Left ventricle myocardium inferior (tissue), 1 donor: ENCODE measurements at regions not wholly inside any gene's neighbourhood (a gene's known extent, or its start where the extent isn't known, plus 50 kb on each side); places are given as distances from the start of the nearest gene placed in this dataset.
A peak's percentile ranks its signal among the peaks of the same experiment; 100 is the strongest.
"Not testable (repeated sequence)": the region's sequence is repeated elsewhere in the genome, so short reads cannot be mapped to it uniquely, and the experiment has no call there.

Experiments used
- DNase-seq: peaks from one replicate; pipeline ENCODE4 v3.0.0-alpha.2; 2020
- H3K27ac ChIP-seq: fragments of 200-600 bp; replicated peaks from 2 replicates; pipeline ENCODE4 v1.8.0; 2021
- H3K27me3 ChIP-seq: fragments of 200-600 bp; 2 replicates; pipeline ENCODE4 v1.8.0; 2021; ENCODE audit warnings: low read depth
- H3K36me3 ChIP-seq: fragments of 200-600 bp; 2 replicates; pipeline ENCODE4 v1.8.0; 2021
- H3K4me1 ChIP-seq: fragments of 200-600 bp; 2 replicates; pipeline ENCODE4 v1.8.0; 2021
- H3K4me3 ChIP-seq: fragments of 200-600 bp; 2 replicates; pipeline ENCODE4 v1.8.0; 2021; ENCODE audit warnings: mild to moderate bottlenecking, moderate library complexity
- H3K9me3 ChIP-seq: fragments of 200-600 bp; replicated peaks from 2 replicates; pipeline ENCODE4 v1.8.0; 2021
- intact Hi-C: fragments of 100-400 bp; cut with micrococcal nuclease; formaldehyde crosslinking; loops from one replicate; pipeline ENCODE4 v1.11.0; 2022
- TF ChIP-seq, protein P1 (sequence below): fragments of 200-600 bp; IDR thresholded peaks from 2 replicates; pipeline ENCODE4 v1.8.0; 2021; ENCODE audit warnings: antibody characterized with exemption, mild to moderate bottlenecking, borderline replicate concordance
- donor health status: DM: no; HTN: yes; CAD: no; lungs with severe emphysema.

DNA sequence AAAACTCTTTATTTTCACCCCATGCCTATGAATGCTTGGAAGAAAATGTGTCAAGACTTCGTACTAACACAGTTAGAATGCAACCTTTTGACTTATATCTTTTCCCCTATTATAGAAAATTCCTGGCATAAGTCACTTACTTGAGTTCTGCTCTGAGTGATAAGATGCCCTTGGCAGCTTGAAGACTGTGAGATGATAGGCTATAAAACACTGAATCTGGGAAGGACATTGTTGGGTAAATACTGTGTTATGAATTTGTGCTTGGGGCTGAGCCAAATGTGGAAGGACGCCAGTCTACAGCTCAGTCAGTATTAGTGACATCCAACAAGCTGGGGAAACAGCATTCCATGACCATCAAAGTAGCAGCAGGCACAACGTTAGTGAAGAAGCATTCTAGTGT lies 368.0 kb upstream of the SGCG start:
- DNase-seq: peak; percentile 25
- Histone ChIP-seq H3K4me3 (no peak overlapping the region), H3K9me3 (no peaks in the 10 kb centered on the region), H3K36me3 (no peaks in the 10 kb centered on the region), H3K27me3 (no peaks in the 10 kb centered on the region), H3K4me1 (peaks cover 13% of the 10 kb centered on the region), H3K27ac (no peak overlapping the region)
- intact Hi-C loops: no loop called here
- TF ChIP-seq, protein P1, sequence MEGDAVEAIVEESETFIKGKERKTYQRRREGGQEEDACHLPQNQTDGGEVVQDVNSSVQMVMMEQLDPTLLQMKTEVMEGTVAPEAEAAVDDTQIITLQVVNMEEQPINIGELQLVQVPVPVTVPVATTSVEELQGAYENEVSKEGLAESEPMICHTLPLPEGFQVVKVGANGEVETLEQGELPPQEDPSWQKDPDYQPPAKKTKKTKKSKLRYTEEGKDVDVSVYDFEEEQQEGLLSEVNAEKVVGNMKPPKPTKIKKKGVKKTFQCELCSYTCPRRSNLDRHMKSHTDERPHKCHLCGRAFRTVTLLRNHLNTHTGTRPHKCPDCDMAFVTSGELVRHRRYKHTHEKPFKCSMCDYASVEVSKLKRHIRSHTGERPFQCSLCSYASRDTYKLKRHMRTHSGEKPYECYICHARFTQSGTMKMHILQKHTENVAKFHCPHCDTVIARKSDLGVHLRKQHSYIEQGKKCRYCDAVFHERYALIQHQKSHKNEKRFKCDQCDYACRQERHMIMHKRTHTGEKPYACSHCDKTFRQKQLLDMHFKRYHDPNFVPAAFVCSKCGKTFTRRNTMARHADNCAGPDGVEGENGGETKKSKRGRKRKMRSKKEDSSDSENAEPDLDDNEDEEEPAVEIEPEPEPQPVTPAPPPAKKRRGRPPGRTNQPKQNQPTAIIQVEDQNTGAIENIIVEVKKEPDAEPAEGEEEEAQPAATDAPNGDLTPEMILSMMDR: no peak

DNA sequence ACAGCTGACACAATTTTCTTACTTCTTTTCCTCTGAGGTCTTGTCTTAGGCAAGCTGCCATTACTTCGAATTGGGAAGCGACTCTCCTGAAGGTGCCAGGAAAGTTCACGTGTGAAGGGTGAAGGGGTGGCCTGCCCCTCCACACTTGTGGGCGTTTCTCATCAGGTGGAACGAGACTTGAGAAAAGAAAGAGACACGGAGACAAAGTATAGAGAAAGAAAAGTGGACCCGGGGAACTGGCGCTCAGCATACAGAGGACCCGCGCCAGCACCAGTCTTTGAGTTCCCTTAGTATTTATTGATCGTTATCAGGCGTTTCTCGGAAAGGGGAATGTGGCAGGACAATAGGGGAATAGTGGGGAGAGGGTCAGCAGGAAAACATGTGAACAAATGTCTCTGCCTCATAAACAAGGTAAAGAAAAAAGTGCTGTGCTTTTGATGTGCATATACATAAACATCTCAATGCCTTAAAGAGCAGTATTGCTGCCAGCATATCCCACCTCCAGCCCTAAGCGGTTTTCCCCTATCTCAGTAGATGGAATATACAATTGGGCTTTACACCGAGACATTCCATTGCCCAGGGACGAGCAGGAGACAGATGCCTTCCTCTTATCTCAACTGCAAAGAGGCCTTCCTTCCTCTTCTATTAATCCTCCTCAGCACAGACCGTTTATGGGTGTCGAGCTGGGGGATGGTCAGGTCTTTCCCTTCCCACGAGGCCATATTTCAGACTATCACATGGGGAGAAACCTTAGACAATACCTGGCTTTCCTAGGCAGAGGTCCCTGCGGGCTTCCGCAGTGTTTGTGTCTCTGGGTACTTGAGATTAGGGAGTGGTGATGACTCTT lies 367.0 kb upstream of the SGCG start:
- H3K27ac ChIP-seq, DNase-seq, H3K9me3 ChIP-seq, H3K4me3 ChIP-seq, intact Hi-C loops, H3K36me3 ChIP-seq, H3K27me3 ChIP-seq: not testable (repeated sequence)
- peaks cover 13% of the 10 kb centered on the region for H3K4me1 ChIP-seq

DNA sequence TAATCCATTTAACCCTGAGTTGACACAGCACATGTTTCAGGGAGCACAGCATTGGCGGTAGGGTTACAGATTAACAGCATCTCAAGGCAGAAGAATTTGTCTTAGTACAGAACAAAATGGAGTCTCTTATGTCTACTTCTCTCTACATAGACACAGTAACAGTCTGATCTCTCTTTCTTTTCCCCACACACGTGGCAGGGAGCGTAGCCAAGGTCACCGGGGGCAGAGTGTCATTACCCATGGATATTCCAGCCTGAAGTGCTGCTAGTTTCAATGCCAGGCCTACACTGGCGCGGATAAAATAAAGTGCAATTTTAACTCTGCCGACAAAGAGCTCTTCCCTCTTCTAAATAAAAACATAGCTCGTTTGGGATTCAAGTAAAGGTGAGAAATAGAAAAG lies 366.3 kb upstream of the SGCG start:
- DNase-seq, H3K36me3 ChIP-seq, H3K4me3 ChIP-seq, H3K27ac ChIP-seq, H3K27me3 ChIP-seq, intact Hi-C loops, H3K9me3 ChIP-seq: not testable (repeated sequence)
- peaks cover 13% of the 10 kb centered on the region for H3K4me1 ChIP-seq

- Histone ChIP-seq H3K27me3 (no peaks in the 10 kb centered on the region), H3K9me3 (peaks cover 5% of the 10 kb centered on the region), H3K36me3 (no peaks in the 10 kb centered on the region), H3K4me3 (no peak overlapping the region), H3K4me1 (no peaks in the 10 kb centered on the region), H3K27ac (no peak overlapping the region)
- DNase-seq: no peak
- intact Hi-C loops: no loop called here
- TF ChIP-seq, protein P1: no peak
Observed at GRCh38 chr13:22821589-22821988, 359.2 kb upstream of the SGCG start.

DNA sequence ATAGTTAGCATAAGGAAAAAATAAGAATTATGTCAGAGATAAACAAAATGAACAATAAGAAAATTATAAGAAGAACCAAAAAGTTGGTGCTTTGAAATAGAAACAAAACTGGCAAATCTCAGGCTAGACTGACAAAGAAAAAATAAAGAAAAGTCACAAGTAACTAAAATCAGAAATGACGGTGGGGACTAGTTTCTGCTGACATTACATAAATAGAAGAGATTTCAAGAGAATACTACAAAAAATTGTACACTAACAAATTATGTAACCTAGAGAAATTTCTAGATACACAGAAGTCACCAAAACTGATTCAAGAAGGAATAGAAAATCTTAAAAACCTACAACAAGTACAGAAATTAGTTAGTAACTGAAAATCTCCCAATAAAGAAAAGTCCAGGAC lies 355.6 kb upstream of the SGCG start:
- Histone ChIP-seq H3K4me1 (no peaks in the 10 kb centered on the region), H3K9me3 (peaks cover 5% of the 10 kb centered on the region), H3K27me3 (no peaks in the 10 kb centered on the region), H3K36me3 (no peaks in the 10 kb centered on the region), H3K4me3 (no peak overlapping the region), H3K27ac (no peak overlapping the region)
- intact Hi-C loops: no loop called here
- TF ChIP-seq, protein P1: no peak
- no peak for DNase-seq

GRCh38 chr13:22828081-22828480 lies 352.7 kb upstream of the SGCG start:
- DNase-seq: no peak
- Histone ChIP-seq H3K27ac (no peak overlapping the region), H3K27me3 (no peaks in the 10 kb centered on the region), H3K4me1 (no peaks in the 10 kb centered on the region), H3K36me3 (no peaks in the 10 kb centered on the region), H3K9me3 (peaks cover 5% of the 10 kb centered on the region), H3K4me3 (no peak overlapping the region)
- TF ChIP-seq, protein P1: no peak
- intact Hi-C loops: no loop called here
